Chondrocyte (in vitro differentiated cells): ENCODE measurements at regions not wholly inside any gene's neighbourhood (a gene's known extent, or its start where the extent isn't known, plus 50 kb on each side); places are given as distances from the start of the nearest gene placed in this dataset.

Source experiments
- DNase-seq: peaks from one replicate; pipeline ENCODE4 v3.0.0; 2021; ENCODE audit warnings: mixed read lengths, low spot score
- H3K27ac Mint-ChIP-seq: one replicate; pipeline ENCODE4 v1.8.0; 2021; ENCODE audit warnings: mild to moderate bottlenecking, moderate library complexity, mixed read lengths; ENCODE audit not compliant: unreplicated experiment
- H3K27me3 Mint-ChIP-seq: 2 replicates; pipeline ENCODE4 v1.8.0; 2021; ENCODE audit warnings: low read depth, mixed read lengths
- H3K36me3 Mint-ChIP-seq: 2 replicates; pipeline ENCODE4 v1.8.0; 2021; ENCODE audit warnings: low read depth, mixed read lengths
- H3K4me1 Mint-ChIP-seq: 2 replicates; pipeline ENCODE4 v1.8.0; 2021; ENCODE audit warnings: low read depth, mild to moderate bottlenecking, mixed read lengths
- H3K4me3 Mint-ChIP-seq: one replicate; pipeline ENCODE4 v1.8.0; 2021; ENCODE audit warnings: mild to moderate bottlenecking, moderate library complexity, mixed read lengths; ENCODE audit not compliant: unreplicated experiment
- H3K9me3 Mint-ChIP-seq: 2 replicates; pipeline ENCODE4 v1.8.0; 2021; ENCODE audit warnings: low read depth, mixed read lengths
- CTCF ChIP-seq: fragments of 200-600 bp; sonication (generic); IDR thresholded peaks from 2 replicates; pipeline ENCODE4 v1.5.0; 2021; ENCODE audit warnings: antibody characterized with exemption, mild to moderate bottlenecking, moderate library complexity

GRCh38 chr3:159848348-159849118 is 140.1 kb upstream of the IL12A start:
- Mint-ChIP-seq H3K36me3 (no peaks in the 10 kb centered on the region), H3K9me3 (no peaks in the 10 kb centered on the region), H3K27me3 (no peaks in the 10 kb centered on the region), H3K27ac (no peak overlapping the region), H3K4me1 (peaks cover 72% of the 10 kb centered on the region), H3K4me3 (no peak overlapping the region)
- DNase-seq = no peak
- TF ChIP-seq CTCF = no peak

- Mint-ChIP-seq H3K4me3 (no peak overlapping the region), H3K4me1 (peaks cover 71% of the 10 kb centered on the region)
- TF ChIP-seq CTCF = no peak
Measured at GRCh38 chr3:159850481-159850880, 138.2 kb upstream of the IL12A start.

GRCh38 chr3:159852266-159852665 is 136.4 kb upstream of the IL12A start:
- no peak for TF ChIP-seq CTCF
- Mint-ChIP-seq H3K27me3 (no peaks in the 10 kb centered on the region), H3K27ac (peak overlapping the region; percentile 99), H3K36me3 (no peaks in the 10 kb centered on the region), H3K4me3 (peak overlapping the region; percentile 77), H3K9me3 (no peaks in the 10 kb centered on the region), H3K4me1 (peaks cover 71% of the 10 kb centered on the region)
- DNase-seq = no peak

More at GRCh38 chr3:159850481-159850880, 138.2 kb upstream of the IL12A start:
- no peaks in the 10 kb centered on the region for H3K27me3 Mint-ChIP-seq
- H3K36me3 Mint-ChIP-seq = no peaks in the 10 kb centered on the region
- DNase-seq = no peak
- H3K9me3 Mint-ChIP-seq = no peaks in the 10 kb centered on the region
- H3K27ac Mint-ChIP-seq = no peak overlapping the region

GRCh38 chr3:159852821-159853505 is 135.7 kb upstream of the IL12A start:
- Mint-ChIP-seq H3K4me1 (peaks cover 68% of the 10 kb centered on the region), H3K4me3 (peak overlapping the region; percentile 77), H3K27ac (peak overlapping the region; percentile 99), H3K27me3 (no peaks in the 10 kb centered on the region), H3K36me3 (no peaks in the 10 kb centered on the region), H3K9me3 (no peaks in the 10 kb centered on the region)
- no peak for DNase-seq
- TF ChIP-seq CTCF = no peak

- no peaks in the 10 kb centered on the region for H3K9me3 Mint-ChIP-seq
- H3K4me1 Mint-ChIP-seq = peaks cover 65% of the 10 kb centered on the region
- H3K36me3 Mint-ChIP-seq = no peaks in the 10 kb centered on the region
- no peak for DNase-seq
- H3K27ac Mint-ChIP-seq = peak overlapping the region; percentile 99
- H3K27me3 Mint-ChIP-seq = no peaks in the 10 kb centered on the region
- no peak for TF ChIP-seq CTCF
- H3K4me3 Mint-ChIP-seq = peak overlapping the region; percentile 77
Measured at GRCh38 chr3:159853506-159853864, 135.2 kb upstream of the IL12A start.
